Heart left ventricle (tissue), 16 donors: ENCODE measurements at regions not wholly inside any gene's neighbourhood (a gene's known extent, or its start where the extent isn't known, plus 50 kb on each side); places are given as distances from the start of the nearest gene placed in this dataset.

ENCODE experiments used
- ATAC-seq, 4 donors: fragments of 200-7000 bp; cut with Tn5 transposase; one replicate each; pipeline ENCODE4 v1.9.1; 2020 to 2022; ENCODE audit warnings: moderate library complexity in 4 of 4, mild to moderate bottlenecking in 3 of 4, moderate number of reproducible peaks in 1 of 4
- DNase-seq, 5 donors: peaks; one replicate each; pipeline ENCODE4 v3.0.0-alpha.2; 2020
- H3K27ac ChIP-seq, 12 donors: fragments of 200-600 bp; sonication (generic) in 4 of 12; one replicate each; pipeline versions ENCODE4 v1.5.0 to v1.8.0; 2016 to 2022; ENCODE audit warnings: mild to moderate bottlenecking in 2 of 12
- H3K27me3 ChIP-seq, 9 donors: fragments of 200-600 bp; sonication (generic) in 2 of 9; one replicate each; pipeline versions ENCODE4 v1.5.1 to v1.8.0; 2016 to 2022; ENCODE audit warnings: mild to moderate bottlenecking in 3 of 9
- H3K36me3 ChIP-seq, 9 donors: fragments of 200-600 bp; sonication (generic) in 2 of 9; one replicate each; pipeline versions ENCODE4 v1.5.0 to v1.8.0; 2018 to 2022; ENCODE audit warnings: mild to moderate bottlenecking in 2 of 9
- H3K4me1 ChIP-seq, 12 donors: fragments of 200-600 bp; sonication (generic) in 4 of 12; one replicate each; pipeline versions ENCODE4 v1.5.0 to v1.8.0; 2016 to 2022; ENCODE audit warnings: mild to moderate bottlenecking in 3 of 12
- H3K4me3 ChIP-seq, 12 donors: fragments of 200-600 bp; sonication (generic) in 4 of 12; one replicate each; pipeline versions ENCODE4 v1.5.0 to v1.8.0; 2017 to 2022; ENCODE audit warnings: mild to moderate bottlenecking in 9 of 12, moderate library complexity in 4 of 12
- H3K9me3 ChIP-seq, 12 donors: fragments of 200-600 bp; sonication (generic) in 4 of 12; one replicate each; pipeline versions ENCODE4 v1.5.0 to v1.8.0; 2016 to 2022; ENCODE audit warnings: mild to moderate bottlenecking in 1 of 12
- POLR2A ChIP-seq, 2 donors: fragments of 450-650 bp; IDR thresholded peaks; one replicate each; pipeline ENCODE4 v1.6.1; 2017; ENCODE audit warnings: antibody characterized with exemption in 2 of 2, mild to moderate bottlenecking in 2 of 2, moderate library complexity in 2 of 2
- WGBS, 4 donors: extraction: QIAGEN DNeasy Blood & Tissue Kit in 2 of 4; methylation state at CpG; one replicate each; pipeline versions ENCODE4 v1.1.5 to v1.1.7; 2013 to 2018; 5-methylcytosine and 5-hydroxymethylcytosine counted together
- intact Hi-C, 10 donors: fragments of 100-400 bp; cut with DNase I; formaldehyde crosslinking; loops; one replicate each; pipeline versions ENCODE4 v1.11.1 to v1.14.2; 2022
- TF ChIP-seq, protein P1 (sequence below), 12 donors: fragments of 200-600 bp; sonication (generic) in 4 of 12; IDR thresholded peaks; one replicate each; pipeline versions ENCODE4 v1.5.0 to v1.8.0; 2018 to 2022; ENCODE audit warnings: antibody characterized with exemption in 12 of 12, mild to moderate bottlenecking in 5 of 12
- donor health status: ischemic (EF 13 %, LVEDD 7.1; RV severe dilation, severe dysfunction).
- donor health status: healthy with polysubstance abuse.
- donor health status: DM: no; HTN: yes; CAD: no.
- donor health status: DM: no; HTN: no; CAD: no.
- donor health status: ischemic (EF 25% LVEDD 6.9; RV normal size, moderate dysfunction).
- donor health status: ischemic (EF 25% LVEDD 5.7; RV mildly dilated, moderate dysfunction).
- donor health status: healthy.
- donor health status: DM: yes; HTN: yes; CAD: no.
- donor health status: ischemic (EF 35%, LVEDD 5.7; RV mildly dilated, moderate dysfunction).
- donor health status: nonischemic (EF 11% LVEDD 7.7; RV severe dilation, severe dysfunction).
- donor health status: DM: yes; HTN: yes; CAD: no.
- donor health status: PGD.
- donor health status: ischemic (EF 29% LVEDD 5.4; RV normal size, mild dysfunction).
- donor health status: nonischemic (EF 23%, LVEDD 6.1; RV moderate dilation, normal function).

DNA sequence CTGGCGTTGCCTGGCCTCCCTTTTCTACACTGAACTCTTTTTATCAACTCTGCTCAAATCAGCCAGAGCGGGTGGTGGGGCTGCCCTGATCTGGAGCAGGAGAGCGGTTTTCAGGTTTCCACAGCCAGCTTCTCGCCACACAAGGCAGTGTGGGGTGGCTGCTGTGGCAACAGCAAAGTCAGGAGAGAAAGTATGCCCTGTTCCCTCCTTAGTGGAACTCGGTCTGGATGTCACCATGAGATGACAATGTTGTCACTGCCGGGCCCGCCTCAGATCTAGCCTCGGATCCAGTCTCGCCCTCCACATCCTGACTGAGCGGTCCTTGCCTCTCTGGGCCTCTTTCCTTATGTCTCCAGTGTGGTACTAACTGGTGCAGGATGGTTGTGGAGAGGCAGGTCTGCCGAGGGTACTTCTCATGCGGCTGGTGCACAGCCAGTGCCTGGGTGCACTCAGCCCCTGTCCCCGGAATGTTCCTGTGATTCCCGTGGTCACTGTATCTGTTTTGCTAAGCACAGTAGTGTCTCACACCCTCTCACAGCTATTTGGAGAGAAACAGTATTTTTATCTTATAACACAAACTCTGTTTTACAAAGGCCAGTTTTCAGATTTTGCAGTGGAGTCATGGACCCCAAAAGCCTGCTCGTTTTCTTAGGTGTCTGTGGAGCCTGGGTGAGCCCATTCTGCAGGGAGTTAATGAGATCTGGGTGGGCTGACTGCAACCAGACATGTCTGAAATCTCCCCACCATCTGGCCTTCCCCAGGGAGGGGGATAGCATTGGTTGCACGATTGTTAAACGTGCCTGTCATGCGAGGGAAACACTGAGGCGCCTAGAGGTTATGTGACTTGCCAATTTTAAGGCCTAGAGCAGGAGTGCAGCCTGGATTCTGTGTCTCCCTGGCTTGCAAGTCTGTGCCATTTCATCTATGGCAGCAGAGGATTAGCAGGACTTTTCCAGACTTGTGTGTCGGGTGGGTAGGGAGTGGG, 261.1 kb upstream of the AGAP1 start:
- WGBS, 4 donors, result 84 to 87% (median 85%) methylated on average over 19 to 20 of the region's 20 CpGs
- H3K27me3 ChIP-seq, result peaks cover 0 to 19% (median 0%) of the 10 kb centered on the region in 9 donors
- peak overlapping the region in 1 of 12 donors; percentile 2 for H3K27ac ChIP-seq
- no peak overlapping the region for H3K4me3 ChIP-seq
- ATAC-seq (no peak), DNase-seq (no peak)
- intact Hi-C loops, result no loop called here
- no peaks in the 10 kb centered on the region for H3K9me3 ChIP-seq
- H3K4me1 ChIP-seq, result peaks cover 0 to 9% (median 0%) of the 10 kb centered on the region in 12 donors
- no peaks in the 10 kb centered on the region for H3K36me3 ChIP-seq
- no peak for TF ChIP-seq POLR2A (IDR thresholded peaks at IDR 0.05)
- TF ChIP-seq, protein P1, sequence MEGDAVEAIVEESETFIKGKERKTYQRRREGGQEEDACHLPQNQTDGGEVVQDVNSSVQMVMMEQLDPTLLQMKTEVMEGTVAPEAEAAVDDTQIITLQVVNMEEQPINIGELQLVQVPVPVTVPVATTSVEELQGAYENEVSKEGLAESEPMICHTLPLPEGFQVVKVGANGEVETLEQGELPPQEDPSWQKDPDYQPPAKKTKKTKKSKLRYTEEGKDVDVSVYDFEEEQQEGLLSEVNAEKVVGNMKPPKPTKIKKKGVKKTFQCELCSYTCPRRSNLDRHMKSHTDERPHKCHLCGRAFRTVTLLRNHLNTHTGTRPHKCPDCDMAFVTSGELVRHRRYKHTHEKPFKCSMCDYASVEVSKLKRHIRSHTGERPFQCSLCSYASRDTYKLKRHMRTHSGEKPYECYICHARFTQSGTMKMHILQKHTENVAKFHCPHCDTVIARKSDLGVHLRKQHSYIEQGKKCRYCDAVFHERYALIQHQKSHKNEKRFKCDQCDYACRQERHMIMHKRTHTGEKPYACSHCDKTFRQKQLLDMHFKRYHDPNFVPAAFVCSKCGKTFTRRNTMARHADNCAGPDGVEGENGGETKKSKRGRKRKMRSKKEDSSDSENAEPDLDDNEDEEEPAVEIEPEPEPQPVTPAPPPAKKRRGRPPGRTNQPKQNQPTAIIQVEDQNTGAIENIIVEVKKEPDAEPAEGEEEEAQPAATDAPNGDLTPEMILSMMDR (IDR thresholded peaks at IDR 0.05), result no peak

DNA sequence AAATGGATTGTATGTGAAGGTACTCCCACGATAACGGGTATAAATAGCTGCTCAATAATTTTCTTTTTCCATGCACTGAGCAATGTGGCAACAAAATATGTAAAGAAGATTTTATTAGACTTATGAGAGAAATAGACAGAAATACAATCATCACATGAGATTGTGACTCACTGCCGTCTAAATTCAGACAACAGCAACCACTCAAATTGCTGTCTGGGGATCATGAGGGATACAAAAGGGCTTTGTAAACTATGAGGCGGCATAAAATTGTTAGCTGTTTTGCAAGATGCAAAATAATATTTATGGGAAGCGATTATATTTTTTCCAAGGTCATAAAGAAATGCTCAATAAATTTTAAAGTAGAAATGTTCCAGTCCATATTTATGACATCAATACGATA, 259.1 kb upstream of the AGAP1 start:
- Histone ChIP-seq H3K27me3 (peaks cover 0 to 8% (median 0%) of the 10 kb centered on the region in 9 donors), H3K27ac (peak overlapping the region in 2 of 12 donors; percentile 20 to 40), H3K4me1 (peaks cover 0 to 16% (median 1%) of the 10 kb centered on the region in 12 donors), H3K4me3 (no peak overlapping the region), H3K36me3 (no peaks in the 10 kb centered on the region), H3K9me3 (no peaks in the 10 kb centered on the region)
- DNase-seq, result no peak
- WGBS, 4 donors, result 73 to 84% (median 78%) methylated on average over 6 of the region's 6 CpGs
- no peak for ATAC-seq
- no peak for TF ChIP-seq POLR2A (IDR thresholded peaks at IDR 0.05)
- intact Hi-C loops, result no loop called here

DNA sequence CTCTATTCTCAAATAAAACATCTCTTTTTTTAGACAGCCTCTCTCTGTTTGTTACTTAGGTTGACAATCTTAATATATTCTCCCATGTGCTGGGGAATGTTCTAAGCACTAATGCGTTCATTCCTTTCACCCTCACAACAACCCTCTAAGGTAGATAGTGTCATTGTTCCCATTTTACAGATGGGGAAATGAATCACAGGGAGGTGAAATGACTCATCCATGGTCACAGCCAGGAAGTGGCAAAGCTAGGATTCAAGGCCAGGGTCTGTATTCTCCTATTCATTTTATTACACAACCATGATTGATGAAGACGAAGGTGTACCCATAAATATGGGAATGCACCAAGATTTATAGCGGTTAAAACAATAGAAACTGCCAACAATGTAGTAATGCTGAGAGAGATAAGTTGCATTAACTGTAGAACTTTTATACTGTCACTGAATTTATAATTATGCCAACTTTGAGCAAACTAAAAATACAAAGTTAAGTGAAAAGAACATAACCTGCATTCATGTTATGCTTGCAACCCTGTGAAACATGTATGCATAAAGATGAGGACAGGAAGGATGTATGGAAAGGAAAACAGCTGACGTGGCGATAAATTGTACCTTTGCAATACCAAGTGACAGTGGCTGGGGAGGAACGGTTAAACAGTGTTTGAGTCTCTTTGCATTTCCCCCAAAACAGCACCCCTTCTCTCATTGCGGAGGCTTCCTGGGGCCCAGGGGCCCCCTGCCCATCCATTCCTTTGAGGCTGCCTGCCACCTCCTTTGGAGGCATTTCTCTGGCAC, 257.7 kb upstream of the AGAP1 start:
- Histone ChIP-seq H3K27ac (no peak overlapping the region), H3K36me3 (no peaks in the 10 kb centered on the region), H3K4me1 (peaks cover 0 to 11% (median 0%) of the 10 kb centered on the region in 12 donors), H3K9me3 (no peaks in the 10 kb centered on the region), H3K27me3 (peaks cover 0 to 6% (median 0%) of the 10 kb centered on the region in 9 donors), H3K4me3 (no peak overlapping the region)
- DNase-seq, result no peak
- WGBS, 4 donors, result 61 to 73% (median 64%) methylated on average over 7 of the region's 7 CpGs
- no peak for TF ChIP-seq POLR2A (IDR thresholded peaks at IDR 0.05)
- TF ChIP-seq, protein P1 (IDR thresholded peaks at IDR 0.05), result no peak
- ATAC-seq, result no peak
- intact Hi-C loops, result no loop called here

DNA sequence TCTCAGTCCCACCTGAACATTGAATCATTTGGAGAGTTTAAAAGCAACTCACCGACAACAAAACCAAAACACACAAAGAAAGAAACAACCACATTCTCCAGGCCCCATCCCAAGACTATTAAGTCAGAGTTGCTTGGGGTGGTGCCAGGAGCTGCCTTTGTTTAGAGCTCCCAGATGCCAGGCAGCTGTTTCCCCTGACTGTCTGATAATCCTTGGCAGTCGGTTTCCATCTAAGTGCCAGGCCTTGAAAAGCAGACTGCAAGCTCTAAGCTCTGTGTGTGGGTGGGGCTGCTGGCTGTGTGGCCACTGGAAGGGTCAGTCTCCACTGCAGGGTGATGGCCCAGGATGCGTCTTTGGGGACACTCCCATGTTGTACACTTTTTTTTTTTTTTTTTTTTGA, 255.3 kb upstream of the AGAP1 start:
- peak in 4 of 5 donors; percentile 60 to 85 (median 76) for DNase-seq
- peak; percentile 10 to 94 (median 92) for ATAC-seq
- intact Hi-C loops, result no loop called here
- Histone ChIP-seq H3K27ac (no peak overlapping the region), H3K4me3 (no peak overlapping the region), H3K27me3 (peaks cover 0 to 9% (median 0%) of the 10 kb centered on the region in 9 donors), H3K36me3 (no peaks in the 10 kb centered on the region), H3K4me1 (peaks cover 0 to 11% (median 0%) of the 10 kb centered on the region in 12 donors), H3K9me3 (no peaks in the 10 kb centered on the region)
- TF ChIP-seq POLR2A (IDR thresholded peaks at IDR 0.05), result no peak
- TF ChIP-seq, protein P1 (IDR thresholded peaks at IDR 0.05), result no peak
- 10 to 23% (median 13%) methylated on average over 3 of the region's 3 CpGs for WGBS, 4 donors
